GM23338 (cell line): ENCODE measurements at regions not wholly inside any gene's neighbourhood (a gene's known extent, or its start where the extent isn't known, plus 50 kb on each side); places are given as distances from the start of the nearest gene placed in this dataset.

ENCODE experiments used
- EZH2 ChIP-seq: fragments of 200-600 bp; sonication (generic); IDR thresholded peaks from one replicate; pipeline ENCODE4 v1.8.0; 2017; ENCODE audit warnings: antibody characterized with exemption, mild to moderate bottlenecking, low read depth; ENCODE audit not compliant: unreplicated experiment
- JUNB ChIP-seq: IDR thresholded peaks from one replicate; pipeline ENCODE4 v1.6.1; 2016; ENCODE audit warnings: antibody characterized with exemption; ENCODE audit not compliant: unreplicated experiment
- POLR2AphosphoS5 ChIP-seq: IDR thresholded peaks from 2 replicates; pipeline ENCODE4 v1.6.1; 2016; ENCODE audit warnings: antibody characterized with exemption, low read depth
- TF ChIP-seq, protein P1 (sequence below), 2 experiments: fragments of 200-600 bp in 1 of 2; sonication (generic) in 1 of 2; conservative IDR thresholded peaks; 2 replicates each; pipeline versions ENCODE4 v1.5.1 to v1.6.1; 2016 to 2017; ENCODE audit warnings: antibody characterized with exemption in 2 of 2, low read depth in 2 of 2, mild to moderate bottlenecking in 2 of 2, moderate library complexity in 1 of 2
- TF ChIP-seq, protein P2 (sequence below): IDR thresholded peaks from one replicate; pipeline ENCODE4 v1.6.1; 2018; ENCODE audit warnings: antibody characterized with exemption; ENCODE audit not compliant: unreplicated experiment

DNA sequence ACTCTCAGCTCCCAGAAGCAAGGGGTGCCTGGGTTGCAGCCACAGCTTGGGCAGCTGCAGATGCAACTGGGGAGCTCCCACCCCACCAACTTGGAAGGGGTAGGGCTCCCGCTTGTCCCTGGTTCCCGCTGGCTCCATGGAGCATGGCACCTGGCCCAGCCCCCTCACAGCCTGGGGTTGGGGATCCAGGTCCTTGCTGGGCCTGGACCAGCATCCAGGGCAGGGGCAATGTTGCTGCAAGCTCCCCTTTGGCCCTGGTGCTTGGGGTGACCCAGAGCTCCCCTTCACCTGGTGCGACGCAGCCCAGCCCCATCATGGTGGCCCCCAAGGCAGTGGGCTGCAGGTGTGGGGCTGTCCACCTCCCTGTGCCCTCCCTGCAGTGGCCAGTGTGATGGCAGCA lies 99.6 kb upstream of the FRMD4B start:
- TF ChIP-seq, protein P1, sequence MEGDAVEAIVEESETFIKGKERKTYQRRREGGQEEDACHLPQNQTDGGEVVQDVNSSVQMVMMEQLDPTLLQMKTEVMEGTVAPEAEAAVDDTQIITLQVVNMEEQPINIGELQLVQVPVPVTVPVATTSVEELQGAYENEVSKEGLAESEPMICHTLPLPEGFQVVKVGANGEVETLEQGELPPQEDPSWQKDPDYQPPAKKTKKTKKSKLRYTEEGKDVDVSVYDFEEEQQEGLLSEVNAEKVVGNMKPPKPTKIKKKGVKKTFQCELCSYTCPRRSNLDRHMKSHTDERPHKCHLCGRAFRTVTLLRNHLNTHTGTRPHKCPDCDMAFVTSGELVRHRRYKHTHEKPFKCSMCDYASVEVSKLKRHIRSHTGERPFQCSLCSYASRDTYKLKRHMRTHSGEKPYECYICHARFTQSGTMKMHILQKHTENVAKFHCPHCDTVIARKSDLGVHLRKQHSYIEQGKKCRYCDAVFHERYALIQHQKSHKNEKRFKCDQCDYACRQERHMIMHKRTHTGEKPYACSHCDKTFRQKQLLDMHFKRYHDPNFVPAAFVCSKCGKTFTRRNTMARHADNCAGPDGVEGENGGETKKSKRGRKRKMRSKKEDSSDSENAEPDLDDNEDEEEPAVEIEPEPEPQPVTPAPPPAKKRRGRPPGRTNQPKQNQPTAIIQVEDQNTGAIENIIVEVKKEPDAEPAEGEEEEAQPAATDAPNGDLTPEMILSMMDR (conservative IDR thresholded peaks at IDR 0.05; ENCODE audit: low read depth in 2 of 2), result no peak
- TF ChIP-seq EZH2, result no peak
- TF ChIP-seq, protein P2, sequence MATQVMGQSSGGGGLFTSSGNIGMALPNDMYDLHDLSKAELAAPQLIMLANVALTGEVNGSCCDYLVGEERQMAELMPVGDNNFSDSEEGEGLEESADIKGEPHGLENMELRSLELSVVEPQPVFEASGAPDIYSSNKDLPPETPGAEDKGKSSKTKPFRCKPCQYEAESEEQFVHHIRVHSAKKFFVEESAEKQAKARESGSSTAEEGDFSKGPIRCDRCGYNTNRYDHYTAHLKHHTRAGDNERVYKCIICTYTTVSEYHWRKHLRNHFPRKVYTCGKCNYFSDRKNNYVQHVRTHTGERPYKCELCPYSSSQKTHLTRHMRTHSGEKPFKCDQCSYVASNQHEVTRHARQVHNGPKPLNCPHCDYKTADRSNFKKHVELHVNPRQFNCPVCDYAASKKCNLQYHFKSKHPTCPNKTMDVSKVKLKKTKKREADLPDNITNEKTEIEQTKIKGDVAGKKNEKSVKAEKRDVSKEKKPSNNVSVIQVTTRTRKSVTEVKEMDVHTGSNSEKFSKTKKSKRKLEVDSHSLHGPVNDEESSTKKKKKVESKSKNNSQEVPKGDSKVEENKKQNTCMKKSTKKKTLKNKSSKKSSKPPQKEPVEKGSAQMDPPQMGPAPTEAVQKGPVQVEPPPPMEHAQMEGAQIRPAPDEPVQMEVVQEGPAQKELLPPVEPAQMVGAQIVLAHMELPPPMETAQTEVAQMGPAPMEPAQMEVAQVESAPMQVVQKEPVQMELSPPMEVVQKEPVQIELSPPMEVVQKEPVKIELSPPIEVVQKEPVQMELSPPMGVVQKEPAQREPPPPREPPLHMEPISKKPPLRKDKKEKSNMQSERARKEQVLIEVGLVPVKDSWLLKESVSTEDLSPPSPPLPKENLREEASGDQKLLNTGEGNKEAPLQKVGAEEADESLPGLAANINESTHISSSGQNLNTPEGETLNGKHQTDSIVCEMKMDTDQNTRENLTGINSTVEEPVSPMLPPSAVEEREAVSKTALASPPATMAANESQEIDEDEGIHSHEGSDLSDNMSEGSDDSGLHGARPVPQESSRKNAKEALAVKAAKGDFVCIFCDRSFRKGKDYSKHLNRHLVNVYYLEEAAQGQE, result no peak
- TF ChIP-seq POLR2AphosphoS5, result no peak
- TF ChIP-seq JUNB, result no peak
